ENCODE measurements at regions not wholly inside any gene's neighbourhood (a gene's known extent, or its start where the extent isn't known, plus 50 kb on each side); places are given as distances from the start of the nearest gene placed in this dataset.

- TF ChIP-seq, protein P1, sequence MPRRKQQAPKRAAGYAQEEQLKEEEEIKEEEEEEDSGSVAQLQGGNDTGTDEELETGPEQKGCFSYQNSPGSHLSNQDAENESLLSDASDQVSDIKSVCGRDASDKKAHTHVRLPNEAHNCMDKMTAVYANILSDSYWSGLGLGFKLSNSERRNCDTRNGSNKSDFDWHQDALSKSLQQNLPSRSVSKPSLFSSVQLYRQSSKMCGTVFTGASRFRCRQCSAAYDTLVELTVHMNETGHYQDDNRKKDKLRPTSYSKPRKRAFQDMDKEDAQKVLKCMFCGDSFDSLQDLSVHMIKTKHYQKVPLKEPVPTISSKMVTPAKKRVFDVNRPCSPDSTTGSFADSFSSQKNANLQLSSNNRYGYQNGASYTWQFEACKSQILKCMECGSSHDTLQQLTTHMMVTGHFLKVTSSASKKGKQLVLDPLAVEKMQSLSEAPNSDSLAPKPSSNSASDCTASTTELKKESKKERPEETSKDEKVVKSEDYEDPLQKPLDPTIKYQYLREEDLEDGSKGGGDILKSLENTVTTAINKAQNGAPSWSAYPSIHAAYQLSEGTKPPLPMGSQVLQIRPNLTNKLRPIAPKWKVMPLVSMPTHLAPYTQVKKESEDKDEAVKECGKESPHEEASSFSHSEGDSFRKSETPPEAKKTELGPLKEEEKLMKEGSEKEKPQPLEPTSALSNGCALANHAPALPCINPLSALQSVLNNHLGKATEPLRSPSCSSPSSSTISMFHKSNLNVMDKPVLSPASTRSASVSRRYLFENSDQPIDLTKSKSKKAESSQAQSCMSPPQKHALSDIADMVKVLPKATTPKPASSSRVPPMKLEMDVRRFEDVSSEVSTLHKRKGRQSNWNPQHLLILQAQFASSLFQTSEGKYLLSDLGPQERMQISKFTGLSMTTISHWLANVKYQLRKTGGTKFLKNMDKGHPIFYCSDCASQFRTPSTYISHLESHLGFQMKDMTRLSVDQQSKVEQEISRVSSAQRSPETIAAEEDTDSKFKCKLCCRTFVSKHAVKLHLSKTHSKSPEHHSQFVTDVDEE (CRISPR knock-in tag; IDR thresholded peaks at IDR 0.05) = no peak
Measured at GRCh38 chr11:19378814-19379213, 138.1 kb upstream of the E2F8 start (continued).

DNA sequence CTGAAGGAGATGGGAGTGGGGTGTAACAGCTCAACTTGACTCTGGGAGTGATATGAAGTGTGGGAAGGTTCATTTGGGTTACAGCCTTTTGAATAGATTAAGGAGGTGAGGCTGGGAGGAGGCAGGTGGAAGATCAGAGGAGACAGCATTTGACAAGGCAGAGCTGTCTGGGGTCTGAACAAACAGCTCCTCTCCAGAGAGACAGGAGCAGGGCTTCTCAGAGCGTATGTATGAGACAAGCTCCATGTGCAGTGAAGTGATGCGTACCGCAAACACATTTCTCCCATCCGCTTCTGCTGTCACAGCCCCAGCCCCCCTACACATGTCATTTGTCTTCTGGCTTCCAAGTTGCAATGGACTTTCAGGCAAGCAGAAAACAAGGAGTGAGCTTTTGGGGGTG is 137.1 kb upstream of the E2F8 start:
- no peak for TF ChIP-seq ZFP30 (CRISPR knock-in tag; IDR thresholded peaks at IDR 0.05)
- TF ChIP-seq GLIS3 (CRISPR knock-in tag; IDR thresholded peaks at IDR 0.05) = no peak
- no peak for TF ChIP-seq ZNF8 (CRISPR knock-in tag; IDR thresholded peaks at IDR 0.05)
- TF ChIP-seq PPARA (CRISPR knock-in tag; IDR thresholded peaks at IDR 0.05; ENCODE audit: borderline replicate concordance) = no peak
- TF ChIP-seq ZNF70 (CRISPR knock-in tag; IDR thresholded peaks at IDR 0.05) = no peak
- TF ChIP-seq, protein P2, sequence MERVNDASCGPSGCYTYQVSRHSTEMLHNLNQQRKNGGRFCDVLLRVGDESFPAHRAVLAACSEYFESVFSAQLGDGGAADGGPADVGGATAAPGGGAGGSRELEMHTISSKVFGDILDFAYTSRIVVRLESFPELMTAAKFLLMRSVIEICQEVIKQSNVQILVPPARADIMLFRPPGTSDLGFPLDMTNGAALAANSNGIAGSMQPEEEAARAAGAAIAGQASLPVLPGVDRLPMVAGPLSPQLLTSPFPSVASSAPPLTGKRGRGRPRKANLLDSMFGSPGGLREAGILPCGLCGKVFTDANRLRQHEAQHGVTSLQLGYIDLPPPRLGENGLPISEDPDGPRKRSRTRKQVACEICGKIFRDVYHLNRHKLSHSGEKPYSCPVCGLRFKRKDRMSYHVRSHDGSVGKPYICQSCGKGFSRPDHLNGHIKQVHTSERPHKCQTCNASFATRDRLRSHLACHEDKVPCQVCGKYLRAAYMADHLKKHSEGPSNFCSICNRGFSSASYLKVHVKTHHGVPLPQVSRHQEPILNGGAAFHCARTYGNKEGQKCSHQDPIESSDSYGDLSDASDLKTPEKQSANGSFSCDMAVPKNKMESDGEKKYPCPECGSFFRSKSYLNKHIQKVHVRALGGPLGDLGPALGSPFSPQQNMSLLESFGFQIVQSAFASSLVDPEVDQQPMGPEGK (CRISPR knock-in tag; IDR thresholded peaks at IDR 0.05; ENCODE audit: borderline replicate concordance) = no peak
- no peak for TF ChIP-seq TCF4 (CRISPR knock-in tag; IDR thresholded peaks at IDR 0.05; ENCODE audit: borderline replicate concordance)
- no peak for TF ChIP-seq ARNTL (CRISPR knock-in tag; IDR thresholded peaks at IDR 0.05; ENCODE audit: borderline replicate concordance, low read depth)
- no peak for TF ChIP-seq TOX (CRISPR knock-in tag; IDR thresholded peaks at IDR 0.05; ENCODE audit: borderline replicate concordance)
- ATAC-seq = no peak

DNA sequence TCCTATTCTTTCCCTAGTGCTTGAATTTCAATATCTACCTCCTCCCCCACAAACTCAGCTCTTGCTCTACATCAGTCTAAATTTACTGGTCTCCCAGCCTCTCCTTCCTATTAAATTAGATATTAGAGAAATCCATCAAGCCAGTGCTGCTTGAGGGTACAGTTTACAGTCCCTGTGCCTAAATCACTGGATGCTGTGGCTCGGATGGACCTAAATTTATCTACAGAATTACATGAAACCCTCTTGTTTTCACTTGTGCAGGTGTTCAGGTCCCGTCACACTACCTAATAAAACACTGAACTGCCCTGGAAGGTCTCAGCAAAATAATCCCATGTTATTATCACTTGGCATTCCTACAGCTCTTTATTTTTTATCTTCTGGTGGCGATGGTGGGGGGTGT is 134.7 kb upstream of the E2F8 start:
- TF ChIP-seq OSR1 (CRISPR knock-in tag; IDR thresholded peaks at IDR 0.05) = no peak
- TF ChIP-seq, protein P1 (CRISPR knock-in tag; IDR thresholded peaks at IDR 0.05) = no peak

DNA sequence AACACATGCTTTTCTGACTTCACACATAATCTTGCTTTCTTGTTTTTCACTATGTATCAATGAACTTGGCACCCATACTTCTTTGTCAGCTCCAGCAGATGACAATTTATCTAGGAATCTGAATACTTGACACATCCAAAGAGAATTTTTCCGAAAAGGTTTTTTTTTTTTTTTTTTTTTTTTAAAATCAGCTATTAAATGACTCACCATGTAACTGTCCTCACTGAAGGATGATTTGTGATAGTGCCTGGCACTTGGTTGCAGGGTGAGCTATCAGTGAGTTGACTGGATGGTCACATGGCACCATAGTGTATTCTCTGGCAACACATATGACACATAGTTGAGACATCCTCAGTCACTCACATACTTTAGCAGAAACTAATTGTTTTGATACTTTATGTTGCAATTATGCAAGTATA is 133.4 kb upstream of the E2F8 start:
- ATAC-seq = peak; percentile 88
- TF ChIP-seq ISL1 (CRISPR knock-in tag; IDR thresholded peaks at IDR 0.05) (peak; percentile 74), TOX (CRISPR knock-in tag; IDR thresholded peaks at IDR 0.05; ENCODE audit: borderline replicate concordance) (no peak)

More for the DNA sequence above, 134.7 kb upstream of the E2F8 start:
- no peak for ATAC-seq

DNA sequence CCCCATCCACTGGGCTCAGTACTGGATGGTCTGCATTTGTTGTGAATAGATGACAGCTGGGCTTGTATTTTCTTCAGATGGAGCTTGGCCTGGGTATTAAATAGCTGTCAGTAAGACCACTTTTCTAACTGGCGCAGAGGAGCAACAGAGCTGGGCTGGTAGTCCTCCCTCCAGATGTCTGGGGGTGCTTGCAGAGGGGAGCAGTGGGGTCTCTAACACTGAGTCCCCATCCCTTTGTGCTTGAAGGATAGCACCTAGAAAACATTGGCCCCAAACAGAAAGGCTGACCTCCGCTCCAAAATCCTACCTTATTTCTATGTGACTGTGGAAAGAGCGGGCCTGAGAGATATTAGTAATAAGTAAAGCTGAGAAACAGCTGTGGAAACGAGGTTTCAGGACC is 131.6 kb upstream of the E2F8 start:
- ATAC-seq = no peak
- TF ChIP-seq, protein P3, sequence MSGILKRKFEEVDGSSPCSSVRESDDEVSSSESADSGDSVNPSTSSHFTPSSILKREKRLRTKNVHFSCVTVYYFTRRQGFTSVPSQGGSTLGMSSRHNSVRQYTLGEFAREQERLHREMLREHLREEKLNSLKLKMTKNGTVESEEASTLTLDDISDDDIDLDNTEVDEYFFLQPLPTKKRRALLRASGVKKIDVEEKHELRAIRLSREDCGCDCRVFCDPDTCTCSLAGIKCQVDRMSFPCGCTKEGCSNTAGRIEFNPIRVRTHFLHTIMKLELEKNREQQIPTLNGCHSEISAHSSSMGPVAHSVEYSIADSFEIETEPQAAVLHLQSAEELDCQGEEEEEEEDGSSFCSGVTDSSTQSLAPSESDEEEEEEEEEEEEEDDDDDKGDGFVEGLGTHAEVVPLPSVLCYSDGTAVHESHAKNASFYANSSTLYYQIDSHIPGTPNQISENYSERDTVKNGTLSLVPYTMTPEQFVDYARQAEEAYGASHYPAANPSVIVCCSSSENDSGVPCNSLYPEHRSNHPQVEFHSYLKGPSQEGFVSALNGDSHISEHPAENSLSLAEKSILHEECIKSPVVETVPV (CRISPR knock-in tag; IDR thresholded peaks at IDR 0.05) = no peak
- no peak for TF ChIP-seq ZNF70 (CRISPR knock-in tag; IDR thresholded peaks at IDR 0.05)
- TF ChIP-seq ZNF565 (CRISPR knock-in tag; conservative IDR thresholded peaks at IDR 0.05; ENCODE audit: low read depth) = no peak

GRCh38 chr11:19370100-19370861 is 129.5 kb upstream of the E2F8 start:
- TF ChIP-seq GLIS3 (CRISPR knock-in tag; IDR thresholded peaks at IDR 0.05) = no peak
- TF ChIP-seq CSDC2 (CRISPR knock-in tag; IDR thresholded peaks at IDR 0.05) = no peak
- TF ChIP-seq TOX (CRISPR knock-in tag; IDR thresholded peaks at IDR 0.05; ENCODE audit: borderline replicate concordance) = no peak
- TF ChIP-seq ESRRG (CRISPR knock-in tag; IDR thresholded peaks at IDR 0.05) = no peak
- TF ChIP-seq, protein P2 (CRISPR knock-in tag; IDR thresholded peaks at IDR 0.05; ENCODE audit: borderline replicate concordance) = no peak
- TF ChIP-seq ISL1 (CRISPR knock-in tag; IDR thresholded peaks at IDR 0.05) = no peak
- no peak for TF ChIP-seq CREB5 (CRISPR knock-in tag; IDR thresholded peaks at IDR 0.05; ENCODE audit: low read depth)
- TF ChIP-seq RARB (CRISPR knock-in tag; IDR thresholded peaks at IDR 0.05) = no peak
- ATAC-seq = no peak
